Progenitor cell of endocrine pancreas (in vitro differentiated cells): ENCODE measurements at regions not wholly inside any gene's neighbourhood (a gene's known extent, or its start where the extent isn't known, plus 50 kb on each side); places are given as distances from the start of the nearest gene placed in this dataset.

ENCODE experiments used
- DNase-seq: peaks from one replicate; pipeline ENCODE4 v3.0.0; 2021; ENCODE audit warnings: low spot score; ENCODE audit not compliant: unreplicated experiment
- H3K27ac Mint-ChIP-seq: 2 replicates; pipeline ENCODE4 v1.8.0; 2021; ENCODE audit warnings: mild to moderate bottlenecking, moderate library complexity, mixed read lengths
- H3K27me3 Mint-ChIP-seq: 2 replicates; pipeline ENCODE4 v1.8.0; 2021; ENCODE audit warnings: mixed read lengths
- H3K36me3 Mint-ChIP-seq: 2 replicates; pipeline ENCODE4 v1.8.0; 2022; ENCODE audit warnings: mixed read lengths; ENCODE audit not compliant: insufficient read depth
- H3K4me1 Mint-ChIP-seq: 2 replicates; pipeline ENCODE4 v1.8.0; 2021; ENCODE audit warnings: low read depth, mixed read lengths
- H3K4me3 Mint-ChIP-seq: 2 replicates; pipeline ENCODE4 v1.8.0; 2021; ENCODE audit warnings: low read depth, mild to moderate bottlenecking, moderate library complexity, mixed read lengths
- H3K9me3 Mint-ChIP-seq: 2 replicates; pipeline ENCODE4 v1.8.0; 2021; ENCODE audit warnings: low read depth, mixed read lengths
- TF ChIP-seq, protein P1 (sequence below): fragments of 200-600 bp; sonication (generic); IDR thresholded peaks from one replicate; pipeline ENCODE4 v1.5.0; 2021; ENCODE audit warnings: antibody characterized with exemption, mild to moderate bottlenecking; ENCODE audit not compliant: unreplicated experiment

DNA sequence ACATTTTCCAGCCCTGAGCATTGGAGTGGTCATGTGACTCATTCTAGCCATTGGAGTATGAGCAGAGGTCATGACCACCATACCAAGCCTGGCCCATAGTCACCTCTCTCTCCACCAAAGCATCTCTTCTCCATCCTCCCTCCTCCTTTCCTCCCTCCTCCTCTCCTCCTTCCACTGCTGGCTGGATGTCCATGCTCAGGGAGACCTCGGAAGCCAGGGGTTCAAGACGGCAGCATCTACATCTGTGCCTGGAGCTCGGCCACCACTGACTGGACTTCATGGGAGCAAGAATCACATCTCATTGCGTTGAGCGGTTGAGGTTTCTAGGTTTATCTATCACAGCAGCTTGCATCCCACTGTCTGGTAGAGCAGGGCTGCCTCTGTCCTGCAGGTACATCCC is 252.4 kb downstream of the NDUFA10 start:
- Mint-ChIP-seq H3K4me1 (no peaks in the 10 kb centered on the region), H3K27ac (no peak overlapping the region), H3K27me3 (peaks cover 28% of the 10 kb centered on the region), H3K4me3 (no peak overlapping the region), H3K9me3 (peaks cover 3% of the 10 kb centered on the region), H3K36me3 (no peaks in the 10 kb centered on the region)
- TF ChIP-seq, protein P1, sequence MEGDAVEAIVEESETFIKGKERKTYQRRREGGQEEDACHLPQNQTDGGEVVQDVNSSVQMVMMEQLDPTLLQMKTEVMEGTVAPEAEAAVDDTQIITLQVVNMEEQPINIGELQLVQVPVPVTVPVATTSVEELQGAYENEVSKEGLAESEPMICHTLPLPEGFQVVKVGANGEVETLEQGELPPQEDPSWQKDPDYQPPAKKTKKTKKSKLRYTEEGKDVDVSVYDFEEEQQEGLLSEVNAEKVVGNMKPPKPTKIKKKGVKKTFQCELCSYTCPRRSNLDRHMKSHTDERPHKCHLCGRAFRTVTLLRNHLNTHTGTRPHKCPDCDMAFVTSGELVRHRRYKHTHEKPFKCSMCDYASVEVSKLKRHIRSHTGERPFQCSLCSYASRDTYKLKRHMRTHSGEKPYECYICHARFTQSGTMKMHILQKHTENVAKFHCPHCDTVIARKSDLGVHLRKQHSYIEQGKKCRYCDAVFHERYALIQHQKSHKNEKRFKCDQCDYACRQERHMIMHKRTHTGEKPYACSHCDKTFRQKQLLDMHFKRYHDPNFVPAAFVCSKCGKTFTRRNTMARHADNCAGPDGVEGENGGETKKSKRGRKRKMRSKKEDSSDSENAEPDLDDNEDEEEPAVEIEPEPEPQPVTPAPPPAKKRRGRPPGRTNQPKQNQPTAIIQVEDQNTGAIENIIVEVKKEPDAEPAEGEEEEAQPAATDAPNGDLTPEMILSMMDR, result no peak
- no peak for DNase-seq

GRCh38 chr2:239770246-239770639 is 254.9 kb downstream of the NDUFA10 start:
- H3K36me3 Mint-ChIP-seq, result no peaks in the 10 kb centered on the region
- no peak overlapping the region for H3K27ac Mint-ChIP-seq
- no peaks in the 10 kb centered on the region for H3K4me1 Mint-ChIP-seq
- peaks cover 3% of the 10 kb centered on the region for H3K9me3 Mint-ChIP-seq
- DNase-seq, result no peak
- peaks cover 13% of the 10 kb centered on the region for H3K27me3 Mint-ChIP-seq
- H3K4me3 Mint-ChIP-seq, result no peak overlapping the region
- TF ChIP-seq, protein P1, result peak; percentile 28

DNA sequence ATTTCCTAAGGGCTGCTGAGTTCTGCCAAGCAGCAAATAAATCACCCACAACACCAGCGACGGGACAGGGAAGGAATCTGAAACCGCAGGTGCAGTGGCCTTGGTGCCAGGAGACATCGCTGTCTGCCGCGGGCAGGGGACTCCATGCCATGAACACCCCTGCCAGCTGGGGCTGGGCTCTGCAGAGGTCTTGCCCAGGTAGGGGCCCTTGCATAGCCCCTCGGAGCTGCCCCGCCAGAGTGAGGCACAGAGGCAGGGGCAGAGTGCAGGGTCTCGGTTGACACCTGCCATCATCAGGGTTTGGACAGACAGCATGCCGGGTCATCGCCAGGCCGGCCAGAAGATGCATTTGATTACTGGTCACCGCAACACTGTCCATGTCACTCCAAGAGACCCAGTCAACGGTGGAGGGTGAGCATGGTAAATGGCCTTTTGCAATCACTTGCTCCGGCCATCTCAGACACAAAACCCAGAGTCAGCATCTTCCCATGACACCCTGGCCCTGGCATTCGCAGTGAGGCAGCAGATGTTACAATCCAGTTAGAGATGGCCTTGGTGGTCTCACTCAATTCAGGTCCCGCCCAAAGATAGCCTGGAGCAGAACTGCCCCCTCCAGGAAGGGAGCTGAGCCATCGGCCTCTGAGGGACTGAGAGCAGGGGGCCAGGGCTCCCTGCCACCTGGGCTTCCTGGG is 255.4 kb downstream of the NDUFA10 start:
- TF ChIP-seq, protein P1, result no peak
- no peak overlapping the region for H3K27ac Mint-ChIP-seq
- no peak overlapping the region for H3K4me3 Mint-ChIP-seq
- peaks cover 3% of the 10 kb centered on the region for H3K9me3 Mint-ChIP-seq
- DNase-seq, result no peak
- no peaks in the 10 kb centered on the region for H3K36me3 Mint-ChIP-seq
- no peaks in the 10 kb centered on the region for H3K4me1 Mint-ChIP-seq
- H3K27me3 Mint-ChIP-seq, result peaks cover 13% of the 10 kb centered on the region

DNA sequence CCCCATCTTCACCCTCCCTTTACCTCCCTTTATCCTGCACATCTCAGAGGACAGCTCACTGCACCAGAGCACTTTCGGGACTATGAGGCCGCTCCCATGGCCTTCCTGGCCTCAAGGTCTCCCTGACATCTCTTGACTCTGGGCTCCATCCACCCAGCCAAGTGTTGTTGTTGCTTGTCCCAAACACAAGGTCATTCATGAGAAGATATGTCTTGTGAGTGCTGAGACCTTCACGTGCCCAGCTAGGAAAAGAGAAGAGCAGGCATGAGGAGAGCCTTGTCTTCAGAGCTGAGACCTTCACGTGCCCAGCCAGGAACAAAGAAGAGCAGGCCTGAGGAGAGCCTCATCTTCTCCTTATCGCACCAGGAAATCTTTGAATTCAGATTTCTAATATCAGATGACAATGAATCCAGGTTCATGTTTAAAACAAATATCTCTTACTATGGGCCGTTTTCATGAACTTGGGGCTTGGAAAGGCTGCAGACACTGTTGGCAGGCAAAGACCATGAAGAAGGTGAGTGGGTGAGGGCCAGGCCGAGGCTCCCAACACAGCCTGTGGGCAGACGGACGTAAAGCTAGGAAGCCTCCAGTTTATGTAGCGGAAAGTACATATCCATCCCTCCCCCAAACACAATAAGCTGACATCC is 256.1 kb downstream of the NDUFA10 start:
- Mint-ChIP-seq H3K4me1 (no peaks in the 10 kb centered on the region), H3K27ac (peak overlapping the region; percentile 3), H3K36me3 (no peaks in the 10 kb centered on the region), H3K9me3 (peaks cover 3% of the 10 kb centered on the region), H3K27me3 (peaks cover 6% of the 10 kb centered on the region), H3K4me3 (no peak overlapping the region)
- TF ChIP-seq, protein P1, result no peak
- no peak for DNase-seq

DNA sequence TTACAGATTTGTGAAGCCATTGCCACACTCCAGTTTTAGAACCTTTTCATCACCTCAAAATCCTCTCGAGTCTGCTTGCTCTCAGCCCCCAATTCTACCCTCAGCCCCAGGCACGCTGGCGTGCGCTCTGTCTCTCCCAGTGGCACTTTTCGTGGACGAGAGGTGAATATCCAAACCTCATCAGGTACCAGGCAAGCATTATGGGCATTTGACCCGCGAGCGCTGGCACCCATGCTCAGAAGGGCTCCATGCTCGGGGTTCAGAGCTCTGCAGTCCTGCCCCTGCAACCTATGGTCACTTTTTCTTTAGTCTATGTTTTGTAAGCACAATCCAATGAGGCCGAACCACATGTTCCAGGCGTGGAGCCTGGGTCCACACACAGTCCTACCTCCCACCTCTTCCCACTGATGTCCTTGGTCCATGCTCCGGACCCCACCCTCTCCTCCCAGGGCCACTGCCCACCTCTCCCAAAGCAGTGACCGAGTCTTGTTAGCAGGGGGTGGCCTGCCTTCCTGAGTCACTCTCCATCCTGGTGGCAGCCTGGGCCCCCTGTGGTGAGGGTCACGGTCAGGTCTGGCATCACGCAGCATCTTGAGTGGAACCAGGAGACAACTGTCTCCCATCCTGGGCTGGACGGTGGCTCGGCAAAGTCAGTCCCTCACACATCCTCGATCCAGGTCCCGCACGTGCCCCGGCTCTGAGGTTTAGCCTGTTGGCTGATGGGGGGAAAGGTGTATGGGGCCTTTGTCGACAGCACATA is 256.9 kb downstream of the NDUFA10 start:
- no peak for DNase-seq
- Mint-ChIP-seq H3K36me3 (no peaks in the 10 kb centered on the region), H3K27me3 (peaks cover 5% of the 10 kb centered on the region), H3K4me3 (no peak overlapping the region), H3K9me3 (peaks cover 3% of the 10 kb centered on the region), H3K4me1 (no peaks in the 10 kb centered on the region), H3K27ac (no peak overlapping the region)
- TF ChIP-seq, protein P1, result no peak
